GM23248 (cell line): ENCODE measurements at regions not wholly inside any gene's neighbourhood (a gene's known extent, or its start where the extent isn't known, plus 50 kb on each side); places are given as distances from the start of the nearest gene placed in this dataset.

Experiments
- EZH2 ChIP-seq: fragments of 200-600 bp; sonication (generic); IDR thresholded peaks from 2 replicates; pipeline ENCODE4 v1.6.1; 2018; ENCODE audit warnings: antibody characterized with exemption, mild to moderate bottlenecking; ENCODE audit not compliant: insufficient read depth, poor library complexity, severe bottlenecking
- EZH2phosphoT487 ChIP-seq: fragments of 200-600 bp; sonication (generic); IDR thresholded peaks from 2 replicates; pipeline ENCODE4 v1.6.1; 2018; ENCODE audit warnings: antibody characterized with exemption, moderate library complexity, mild to moderate bottlenecking, low read depth; ENCODE audit not compliant: insufficient read depth

DNA sequence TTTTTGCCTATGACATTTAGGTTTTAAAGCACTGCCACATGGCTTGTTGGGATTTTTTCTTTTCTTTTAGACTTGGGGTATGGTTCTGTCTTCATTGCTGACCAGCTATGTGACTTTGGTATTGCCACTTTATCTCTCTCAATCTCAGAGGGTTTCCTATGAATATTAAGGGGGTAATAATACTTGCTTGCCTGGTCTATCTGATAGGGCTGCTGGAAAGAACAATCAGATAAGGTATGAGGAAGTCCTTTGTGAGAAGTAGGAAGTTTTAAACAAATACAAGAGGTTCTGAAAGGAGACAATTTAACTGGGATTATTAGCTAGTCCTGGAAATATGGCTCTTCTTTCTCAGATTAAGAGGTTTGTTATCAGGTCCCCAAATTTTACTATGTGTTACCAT lies 80.8 kb downstream of the ZNF92 start:
- TF ChIP-seq EZH2phosphoT487 (no peak), EZH2 (no peak)
